PC-3 (cell line): ENCODE measurements at regions not wholly inside any gene's neighbourhood (a gene's known extent, or its start where the extent isn't known, plus 50 kb on each side); places are given as distances from the start of the nearest gene placed in this dataset.

ENCODE experiments used
- CTCF ChIP-seq: fragments of 300-600 bp; sonication (generic); conservative IDR thresholded peaks from 2 replicates; pipeline ENCODE4 v1.5.1; 2017; ENCODE audit warnings: antibody characterized with exemption, low read depth, mild to moderate bottlenecking, low read length
- EZH2 ChIP-seq: fragments of 300-600 bp; sonication (generic); IDR thresholded peaks from one replicate; pipeline ENCODE4 v1.6.1; 2017; ENCODE audit warnings: antibody characterized with exemption, mild to moderate bottlenecking, low read length; ENCODE audit not compliant: unreplicated experiment
- EZH2phosphoT487 ChIP-seq: fragments of 300-600 bp; sonication (generic); IDR thresholded peaks from 2 replicates; pipeline ENCODE4 v1.6.1; 2018; ENCODE audit warnings: mild to moderate bottlenecking, antibody characterized with exemption, low read length, borderline replicate concordance

DNA sequence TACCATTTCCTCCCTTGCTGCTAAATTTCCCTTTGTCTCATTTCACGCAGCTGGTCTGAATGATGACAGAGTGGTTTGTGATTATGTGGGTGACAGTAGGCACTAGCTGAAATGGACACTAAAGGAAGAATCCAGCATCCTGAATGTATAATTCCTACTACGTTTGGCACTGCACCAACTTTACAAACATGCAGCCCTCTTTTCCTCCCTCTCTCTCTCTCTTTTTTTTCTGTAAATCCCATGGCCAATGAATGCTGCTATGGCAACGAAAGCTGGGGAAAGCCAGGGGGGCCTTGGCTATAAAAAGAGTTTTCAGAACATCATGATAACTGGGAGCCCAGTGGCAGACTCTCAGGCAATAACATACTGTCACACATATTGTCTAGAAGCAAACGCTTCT is 367.2 kb upstream of the AGTR1 start:
- TF ChIP-seq EZH2 (no peak), CTCF (no peak), EZH2phosphoT487 (no peak)
